ENCODE measurements at regions not wholly inside any gene's neighbourhood (a gene's known extent, or its start where the extent isn't known, plus 50 kb on each side); places are given as distances from the start of the nearest gene placed in this dataset.

- no peak overlapping the region for H3K27ac ChIP-seq (ENCODE audit: low read depth, low read length)
- H3K9me3 ChIP-seq (ENCODE audit: low read depth, low read length) = no peaks in the 10 kb centered on the region
- H3K4me3 ChIP-seq (ENCODE audit: insufficient read depth, low read length) = no peak overlapping the region
- H3K4me2 ChIP-seq (ENCODE audit: insufficient read depth, low read length) = no peak overlapping the region
- H2AFZ ChIP-seq (ENCODE audit: low read length) = no peak overlapping the region
- TF ChIP-seq CTCF (IDR thresholded peaks at IDR 0.05; ENCODE audit: extremely low read depth, low read depth, low read length) = no peak
- no peaks in the 10 kb centered on the region for H3K4me1 ChIP-seq (ENCODE audit: insufficient read depth, low read length)
- no peaks in the 10 kb centered on the region for H3K36me3 ChIP-seq (ENCODE audit: insufficient read depth, low read length)
- no peaks in the 10 kb centered on the region for H4K20me1 ChIP-seq (ENCODE audit: insufficient read depth, low read length)
- no peaks in the 10 kb centered on the region for H3K27me3 ChIP-seq (ENCODE audit: insufficient read depth, low read length)
- H3K79me2 ChIP-seq (ENCODE audit: insufficient read depth, low read length) = no peaks in the 10 kb centered on the region
- no peak for DNase-seq (ENCODE audit: insufficient read length, low spot score, missing footprints)
Measured at GRCh38 chr4:63541828-63542227, 867.4 kb downstream of the TECRL start.

- no peaks in the 10 kb centered on the region for H3K27me3 ChIP-seq (ENCODE audit: insufficient read depth, low read length)
- TF ChIP-seq CTCF (IDR thresholded peaks at IDR 0.05; ENCODE audit: extremely low read depth, low read depth, low read length) = no peak
- no peak overlapping the region for H3K27ac ChIP-seq (ENCODE audit: low read depth, low read length)
- H3K4me1 ChIP-seq (ENCODE audit: insufficient read depth, low read length) = no peaks in the 10 kb centered on the region
- no peak overlapping the region for H3K4me2 ChIP-seq (ENCODE audit: insufficient read depth, low read length)
- H3K79me2 ChIP-seq (ENCODE audit: insufficient read depth, low read length) = no peaks in the 10 kb centered on the region
- H2AFZ ChIP-seq (ENCODE audit: low read length) = no peak overlapping the region
- peaks cover 2% of the 10 kb centered on the region for H3K9me3 ChIP-seq (ENCODE audit: low read depth, low read length)
- H4K20me1 ChIP-seq (ENCODE audit: insufficient read depth, low read length) = no peaks in the 10 kb centered on the region
- DNase-seq (ENCODE audit: insufficient read length, low spot score, missing footprints) = peak; percentile 13
- H3K36me3 ChIP-seq (ENCODE audit: insufficient read depth, low read length) = no peaks in the 10 kb centered on the region
- no peak overlapping the region for H3K4me3 ChIP-seq (ENCODE audit: insufficient read depth, low read length)
Measured at GRCh38 chr4:63529581-63530337, 879.5 kb downstream of the TECRL start.

GRCh38 chr4:63528256-63528991, 880.8 kb downstream of the TECRL start:
- no peak overlapping the region for H2AFZ ChIP-seq (ENCODE audit: low read length)
- H3K27me3 ChIP-seq (ENCODE audit: insufficient read depth, low read length) = no peaks in the 10 kb centered on the region
- no peak for TF ChIP-seq CTCF (IDR thresholded peaks at IDR 0.05; ENCODE audit: extremely low read depth, low read depth, low read length)
- H3K27ac ChIP-seq (ENCODE audit: low read depth, low read length) = no peak overlapping the region
- H3K36me3 ChIP-seq (ENCODE audit: insufficient read depth, low read length) = no peaks in the 10 kb centered on the region
- H3K4me2 ChIP-seq (ENCODE audit: insufficient read depth, low read length) = no peak overlapping the region
- no peak overlapping the region for H3K4me3 ChIP-seq (ENCODE audit: insufficient read depth, low read length)
- no peaks in the 10 kb centered on the region for H3K4me1 ChIP-seq (ENCODE audit: insufficient read depth, low read length)
- no peak for DNase-seq (ENCODE audit: insufficient read length, low spot score, missing footprints)
- H3K9me3 ChIP-seq (ENCODE audit: low read depth, low read length) = peaks cover 2% of the 10 kb centered on the region
- H4K20me1 ChIP-seq (ENCODE audit: insufficient read depth, low read length) = no peaks in the 10 kb centered on the region
- no peaks in the 10 kb centered on the region for H3K79me2 ChIP-seq (ENCODE audit: insufficient read depth, low read length)

GRCh38 chr4:63526251-63526650, 883.0 kb downstream of the TECRL start:
- peaks cover 8% of the 10 kb centered on the region for H3K9me3 ChIP-seq (ENCODE audit: low read depth, low read length)
- H3K36me3 ChIP-seq (ENCODE audit: insufficient read depth, low read length) = no peaks in the 10 kb centered on the region
- no peak for DNase-seq (ENCODE audit: insufficient read length, low spot score, missing footprints)
- no peak overlapping the region for H2AFZ ChIP-seq (ENCODE audit: low read length)
- no peaks in the 10 kb centered on the region for H4K20me1 ChIP-seq (ENCODE audit: insufficient read depth, low read length)
- H3K4me3 ChIP-seq (ENCODE audit: insufficient read depth, low read length) = no peak overlapping the region
- H3K27ac ChIP-seq (ENCODE audit: low read depth, low read length) = no peak overlapping the region
- H3K27me3 ChIP-seq (ENCODE audit: insufficient read depth, low read length) = no peaks in the 10 kb centered on the region
- H3K4me2 ChIP-seq (ENCODE audit: insufficient read depth, low read length) = no peak overlapping the region
- no peaks in the 10 kb centered on the region for H3K79me2 ChIP-seq (ENCODE audit: insufficient read depth, low read length)
- H3K4me1 ChIP-seq (ENCODE audit: insufficient read depth, low read length) = no peaks in the 10 kb centered on the region
- TF ChIP-seq CTCF (IDR thresholded peaks at IDR 0.05; ENCODE audit: extremely low read depth, low read depth, low read length) = no peak

Data from osteoblast (primary cell).